ENCODE measurements at regions not wholly inside any gene's neighbourhood (a gene's known extent, or its start where the extent isn't known, plus 50 kb on each side); places are given as distances from the start of the nearest gene placed in this dataset.

DNA sequence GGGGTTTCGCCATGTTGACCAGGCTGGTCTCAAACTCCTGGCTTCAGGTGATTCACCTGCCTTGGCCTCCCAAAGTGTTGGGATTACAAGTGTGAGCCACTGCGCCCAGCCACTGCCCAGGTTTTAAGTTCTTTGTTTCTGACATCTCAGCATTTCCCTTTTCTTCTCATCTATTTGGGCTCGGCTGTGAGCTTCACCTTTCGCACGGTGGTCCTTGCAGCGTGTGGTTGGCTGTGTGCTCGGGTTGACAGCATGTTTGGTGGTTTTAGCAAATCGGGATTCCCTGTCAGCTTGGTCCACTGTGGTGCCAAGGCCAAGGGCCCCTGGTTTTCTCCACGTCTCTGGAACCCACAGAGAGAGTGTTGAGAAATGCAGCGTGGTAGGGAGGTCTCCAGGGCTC is 138.8 kb downstream of the DNAJB6 start:
- no peak for TF ChIP-seq POLR2A (IDR thresholded peaks at IDR 0.05)
- TF ChIP-seq, protein P1, sequence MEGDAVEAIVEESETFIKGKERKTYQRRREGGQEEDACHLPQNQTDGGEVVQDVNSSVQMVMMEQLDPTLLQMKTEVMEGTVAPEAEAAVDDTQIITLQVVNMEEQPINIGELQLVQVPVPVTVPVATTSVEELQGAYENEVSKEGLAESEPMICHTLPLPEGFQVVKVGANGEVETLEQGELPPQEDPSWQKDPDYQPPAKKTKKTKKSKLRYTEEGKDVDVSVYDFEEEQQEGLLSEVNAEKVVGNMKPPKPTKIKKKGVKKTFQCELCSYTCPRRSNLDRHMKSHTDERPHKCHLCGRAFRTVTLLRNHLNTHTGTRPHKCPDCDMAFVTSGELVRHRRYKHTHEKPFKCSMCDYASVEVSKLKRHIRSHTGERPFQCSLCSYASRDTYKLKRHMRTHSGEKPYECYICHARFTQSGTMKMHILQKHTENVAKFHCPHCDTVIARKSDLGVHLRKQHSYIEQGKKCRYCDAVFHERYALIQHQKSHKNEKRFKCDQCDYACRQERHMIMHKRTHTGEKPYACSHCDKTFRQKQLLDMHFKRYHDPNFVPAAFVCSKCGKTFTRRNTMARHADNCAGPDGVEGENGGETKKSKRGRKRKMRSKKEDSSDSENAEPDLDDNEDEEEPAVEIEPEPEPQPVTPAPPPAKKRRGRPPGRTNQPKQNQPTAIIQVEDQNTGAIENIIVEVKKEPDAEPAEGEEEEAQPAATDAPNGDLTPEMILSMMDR (IDR thresholded peaks at IDR 0.05): no peak
- TF ChIP-seq EP300 (IDR thresholded peaks at IDR 0.05): no peak
